ENCODE measurements at regions not wholly inside any gene's neighbourhood (a gene's known extent, or its start where the extent isn't known, plus 50 kb on each side); places are given as distances from the start of the nearest gene placed in this dataset.

GRCh38 chr18:56468396-56468795, 170.0 kb downstream of the TXNL1 start:
- TF ChIP-seq CTCF (IDR thresholded peaks at IDR 0.05; ENCODE audit: insufficient read depth, low read depth, low read length), result no peak
- no peak for TF ChIP-seq EZH2 (IDR thresholded peaks at IDR 0.05; ENCODE audit: insufficient read depth, low read length)
